BLaER1 (cell line): ENCODE measurements at regions not wholly inside any gene's neighbourhood (a gene's known extent, or its start where the extent isn't known, plus 50 kb on each side); places are given as distances from the start of the nearest gene placed in this dataset.

Experiments used
- H3K27ac ChIP-seq: shearing (Covaris generic); formaldehyde crosslinking; 2 replicates; pipeline ENCODE4 v1.8.1; 2022
- H3K27me3 ChIP-seq: shearing (Covaris generic); formaldehyde crosslinking; 2 replicates; pipeline ENCODE4 v1.8.1; 2022
- H3K36me3 ChIP-seq: shearing (Covaris generic); formaldehyde crosslinking; 2 replicates; pipeline ENCODE4 v1.8.1; 2022
- H3K4me1 ChIP-seq: shearing (Covaris generic); formaldehyde crosslinking; 2 replicates; pipeline ENCODE4 v1.8.1; 2022
- H3K4me2 ChIP-seq: shearing (Covaris generic); formaldehyde crosslinking; 2 replicates; pipeline ENCODE4 v1.8.1; 2022
- H3K4me3 ChIP-seq: shearing (Covaris generic); formaldehyde crosslinking; 2 replicates; pipeline ENCODE4 v1.8.1; 2022
- H3K9ac ChIP-seq: shearing (Covaris generic); formaldehyde crosslinking; 2 replicates; pipeline ENCODE4 v1.8.1; 2022
- H3K9me3 ChIP-seq: shearing (Covaris generic); formaldehyde crosslinking; 2 replicates; pipeline ENCODE4 v1.8.1; 2022
- H4K20me1 ChIP-seq: shearing (Covaris generic); formaldehyde crosslinking; 2 replicates; pipeline ENCODE4 v1.8.1; 2022
- Cebpa-rat ChIP-seq: shearing (Covaris generic); IDR thresholded peaks from 2 replicates; pipeline ENCODE4 v1.8.1; 2022

- no peak overlapping the region for H3K9ac ChIP-seq
- H3K9me3 ChIP-seq, result peaks cover 2% of the 10 kb centered on the region; the same call in 1 of the 2 replicates
- no peak overlapping the region for H3K27ac ChIP-seq
- H3K36me3 ChIP-seq, result no peaks in the 10 kb centered on the region
- H3K4me1 ChIP-seq, result no peaks in the 10 kb centered on the region
- H3K4me3 ChIP-seq, result no peak overlapping the region
- H4K20me1 ChIP-seq, result no peaks in the 10 kb centered on the region
- H3K27me3 ChIP-seq, result no peaks in the 10 kb centered on the region
- H3K4me2 ChIP-seq, result no peak overlapping the region
- no peak for TF ChIP-seq Cebpa-rat
Measured at GRCh38 chr6:145383428-145383827, 351.9 kb downstream of the EPM2A start.

GRCh38 chr6:145384503-145384902, 350.8 kb downstream of the EPM2A start:
- no peak for TF ChIP-seq Cebpa-rat
- Histone ChIP-seq H3K27me3 (no peaks in the 10 kb centered on the region), H3K36me3 (no peaks in the 10 kb centered on the region), H3K9ac (no peak overlapping the region), H3K4me3 (no peak overlapping the region), H4K20me1 (no peaks in the 10 kb centered on the region), H3K4me2 (no peak overlapping the region), H3K9me3 (no peaks in the 10 kb centered on the region), H3K4me1 (no peaks in the 10 kb centered on the region), H3K27ac (no peak overlapping the region)

GRCh38 chr6:145396499-145396898, 338.8 kb downstream of the EPM2A start:
- no peak overlapping the region for H3K4me2 ChIP-seq
- H3K4me3 ChIP-seq, result no peak overlapping the region
- H4K20me1 ChIP-seq, result no peaks in the 10 kb centered on the region
- no peaks in the 10 kb centered on the region for H3K4me1 ChIP-seq
- H3K9ac ChIP-seq, result no peak overlapping the region
- TF ChIP-seq Cebpa-rat, result no peak
- no peaks in the 10 kb centered on the region for H3K27me3 ChIP-seq
- no peak overlapping the region for H3K27ac ChIP-seq
- H3K9me3 ChIP-seq, result no peaks in the 10 kb centered on the region
- H3K36me3 ChIP-seq, result no peaks in the 10 kb centered on the region

GRCh38 chr6:145400508-145400907, 334.8 kb downstream of the EPM2A start:
- H4K20me1 ChIP-seq, result no peaks in the 10 kb centered on the region

GRCh38 chr6:145405006-145405551, 330.2 kb downstream of the EPM2A start:
- H3K27ac ChIP-seq, result no peak overlapping the region
- no peaks in the 10 kb centered on the region for H3K9me3 ChIP-seq
- no peak overlapping the region for H3K9ac ChIP-seq
- TF ChIP-seq Cebpa-rat, result no peak
- H3K4me2 ChIP-seq, result no peak overlapping the region
- no peak overlapping the region for H3K4me3 ChIP-seq
- no peaks in the 10 kb centered on the region for H3K4me1 ChIP-seq
- no peaks in the 10 kb centered on the region for H3K36me3 ChIP-seq
- H3K27me3 ChIP-seq, result no peaks in the 10 kb centered on the region
- H4K20me1 ChIP-seq, result no peaks in the 10 kb centered on the region

More at GRCh38 chr6:145400508-145400907, 334.8 kb downstream of the EPM2A start:
- Histone ChIP-seq H3K27ac (no peak overlapping the region), H3K4me1 (no peaks in the 10 kb centered on the region), H3K4me2 (no peak overlapping the region), H3K9ac (no peak overlapping the region), H3K27me3 (no peaks in the 10 kb centered on the region), H3K4me3 (no peak overlapping the region), H3K36me3 (no peaks in the 10 kb centered on the region), H3K9me3 (no peaks in the 10 kb centered on the region)
- no peak for TF ChIP-seq Cebpa-rat

GRCh38 chr6:145406783-145407182, 328.5 kb downstream of the EPM2A start:
- Histone ChIP-seq H3K4me3 (no peak overlapping the region), H3K36me3 (no peaks in the 10 kb centered on the region), H3K27me3 (no peaks in the 10 kb centered on the region), H3K27ac (no peak overlapping the region), H3K9ac (no peak overlapping the region), H3K4me1 (no peaks in the 10 kb centered on the region), H3K4me2 (no peak overlapping the region), H3K9me3 (no peaks in the 10 kb centered on the region), H4K20me1 (no peaks in the 10 kb centered on the region)
- no peak for TF ChIP-seq Cebpa-rat

- Histone ChIP-seq H3K4me3 (no peak overlapping the region), H3K9ac (no peak overlapping the region), H3K36me3 (no peaks in the 10 kb centered on the region), H3K4me2 (no peak overlapping the region), H3K27ac (no peak overlapping the region), H3K27me3 (no peaks in the 10 kb centered on the region), H4K20me1 (no peaks in the 10 kb centered on the region), H3K4me1 (no peaks in the 10 kb centered on the region), H3K9me3 (no peaks in the 10 kb centered on the region)
- TF ChIP-seq Cebpa-rat, result no peak
Measured at GRCh38 chr6:145415616-145416015, 319.7 kb downstream of the EPM2A start.

GRCh38 chr6:145420599-145420998, 314.7 kb downstream of the EPM2A start:
- no peak for TF ChIP-seq Cebpa-rat
- H3K4me1 ChIP-seq, result no peaks in the 10 kb centered on the region
- no peak overlapping the region for H3K27ac ChIP-seq
- no peaks in the 10 kb centered on the region for H4K20me1 ChIP-seq
- no peak overlapping the region for H3K4me2 ChIP-seq
- no peak overlapping the region for H3K9ac ChIP-seq
- no peaks in the 10 kb centered on the region for H3K9me3 ChIP-seq
- no peaks in the 10 kb centered on the region for H3K27me3 ChIP-seq
- no peaks in the 10 kb centered on the region for H3K36me3 ChIP-seq
- no peak overlapping the region for H3K4me3 ChIP-seq

GRCh38 chr6:145423936-145424335, 311.4 kb downstream of the EPM2A start:
- Histone ChIP-seq H4K20me1 (no peaks in the 10 kb centered on the region), H3K27ac (no peak overlapping the region), H3K36me3 (no peaks in the 10 kb centered on the region), H3K27me3 (no peaks in the 10 kb centered on the region), H3K9me3 (no peaks in the 10 kb centered on the region), H3K4me1 (no peaks in the 10 kb centered on the region), H3K4me2 (no peak overlapping the region), H3K4me3 (no peak overlapping the region), H3K9ac (no peak overlapping the region)
- TF ChIP-seq Cebpa-rat, result no peak

GRCh38 chr6:145427232-145427631, 308.1 kb downstream of the EPM2A start:
- Histone ChIP-seq H3K36me3 (no peaks in the 10 kb centered on the region), H3K27ac (no peak overlapping the region), H3K4me3 (no peak overlapping the region), H3K27me3 (no peaks in the 10 kb centered on the region), H3K4me1 (no peaks in the 10 kb centered on the region), H3K9me3 (no peaks in the 10 kb centered on the region), H3K9ac (no peak overlapping the region), H4K20me1 (no peaks in the 10 kb centered on the region), H3K4me2 (no peak overlapping the region)
- no peak for TF ChIP-seq Cebpa-rat

- no peaks in the 10 kb centered on the region for H4K20me1 ChIP-seq
- no peaks in the 10 kb centered on the region for H3K4me1 ChIP-seq
- H3K36me3 ChIP-seq, result no peaks in the 10 kb centered on the region
- H3K4me2 ChIP-seq, result no peak overlapping the region
- TF ChIP-seq Cebpa-rat, result no peak
- no peak overlapping the region for H3K9ac ChIP-seq
- no peaks in the 10 kb centered on the region for H3K9me3 ChIP-seq
- no peak overlapping the region for H3K4me3 ChIP-seq
- H3K27ac ChIP-seq, result no peak overlapping the region
- no peaks in the 10 kb centered on the region for H3K27me3 ChIP-seq
Measured at GRCh38 chr6:145428706-145429105, 306.6 kb downstream of the EPM2A start.
